Endothelial cell of umbilical vein (primary cell): ENCODE measurements at regions not wholly inside any gene's neighbourhood (a gene's known extent, or its start where the extent isn't known, plus 50 kb on each side); places are given as distances from the start of the nearest gene placed in this dataset.

Experiments used
- BruUV-seq: library from RNA; stranded (reverse); fragments of 400-500 nt; replicated peaks from 2 replicates; lab custom pipeline; 2021; lab: Mats Ljungman, UMichigan
- CTCF ChIA-PET: fragments of 300-600, 350-600 bp; sonication (Branson Sonifier 250); formaldehyde crosslinking; loops from one replicate; lab custom pipeline; 2021; ENCODE audit warnings: antibody characterized with exemption, inconsistent platforms; lab: Charles Lee
- POLR2A ChIA-PET: fragments of 300-600, 350-600 bp; sonication (Branson Sonifier 250); formaldehyde crosslinking; loops from one replicate; lab custom pipeline; 2021; ENCODE audit warnings: antibody characterized with exemption, inconsistent platforms; lab: Charles Lee
- DNase-seq: peaks from one replicate; pipeline ENCODE4 v3.0.0-alpha.2; 2011; ENCODE audit warnings: low read depth, low spot score
- FAIRE-seq: peaks from 2 replicates; lab custom pipeline; 2011; peaks lifted over from hg19 to GRCh38; lab: Jason Lieb, UNC
- H2AFZ ChIP-seq: 2 replicates; pipeline ENCODE4 v1.6.0; 2012; ENCODE audit warnings: low read depth, low read length, control low read depth, inconsistent platforms
- H3K27ac ChIP-seq: 2 replicates; pipeline ENCODE4 v1.5.1; 2011; ENCODE audit warnings: low read depth, mild to moderate bottlenecking, control low read depth, low read length, moderate library complexity; ENCODE audit not compliant: insufficient read depth
- H3K27me3 ChIP-seq, 2 experiments: 2 replicates each; pipeline versions ENCODE4 v1.6.0 to v1.6.1; 2011; ENCODE audit warnings: low read length in 2 of 2, mixed read lengths in 1 of 2; ENCODE audit not compliant: control insufficient read depth in 2 of 2, insufficient read depth in 2 of 2
- H3K36me3 ChIP-seq, 2 experiments: 2 replicates in 1 of 2; 3 replicates in 1 of 2; pipeline ENCODE4 v1.5.1; 2011; ENCODE audit warnings: low read length in 2 of 2, mild to moderate bottlenecking in 1 of 2, moderate library complexity in 1 of 2; ENCODE audit not compliant: control insufficient read depth in 2 of 2, insufficient read depth in 2 of 2; ENCODE audit errors: extremely low read depth in 1 of 2
- H3K4me1 ChIP-seq: 3 replicates; pipeline ENCODE4 v1.5.1; 2011; ENCODE audit warnings: mild to moderate bottlenecking, low read length; ENCODE audit not compliant: control insufficient read depth, insufficient read depth; ENCODE audit errors: extremely low read depth
- H3K4me2 ChIP-seq: 2 replicates; pipeline ENCODE4 v1.6.1; 2011; ENCODE audit warnings: low read length, control low read depth, mixed read lengths; ENCODE audit not compliant: insufficient read depth
- H3K4me3 ChIP-seq, 3 experiments: fragments of 200-600 bp in 1 of 3; sonication (generic), shearing (Covaris generic) in 1 of 3; replicated peaks in 1 of 3; 2 replicates each; pipeline ENCODE4 v1.5.1; 2011 to 2016; ENCODE audit warnings: control low read depth in 3 of 3, low read length in 3 of 3, mild to moderate bottlenecking in 2 of 3, inconsistent platforms in 1 of 3, low read depth in 1 of 3, moderate library complexity in 1 of 3; ENCODE audit not compliant: insufficient read depth in 1 of 3
- H3K79me2 ChIP-seq: 2 replicates; pipeline ENCODE4 v1.6.0; 2012; ENCODE audit warnings: low read length, inconsistent platforms; ENCODE audit not compliant: control insufficient read depth, insufficient read depth
- H3K9ac ChIP-seq: replicated peaks from 2 replicates; pipeline ENCODE3; 2011; ENCODE audit warnings: low read length, control low read depth; ENCODE audit not compliant: insufficient read depth; ENCODE audit errors: extremely low read depth
- H3K9me1 ChIP-seq: replicated peaks from 3 replicates; pipeline ENCODE4 v1.6.0; 2011; ENCODE audit warnings: mild to moderate bottlenecking, low read length; ENCODE audit not compliant: control insufficient read depth, insufficient read depth; ENCODE audit errors: extremely low read depth
- H3K9me3 ChIP-seq: replicated peaks from 2 replicates; pipeline ENCODE4 v1.5.1; 2012; ENCODE audit warnings: low read length, inconsistent platforms; ENCODE audit not compliant: control insufficient read depth, insufficient read depth
- H4K20me1 ChIP-seq: replicated peaks from 2 replicates; pipeline ENCODE3; 2011; ENCODE audit warnings: mild to moderate bottlenecking, low read length; ENCODE audit not compliant: control insufficient read depth, insufficient read depth; ENCODE audit errors: extremely low read depth
- EZH2 ChIP-seq: IDR thresholded peaks from 2 replicates; pipeline ENCODE4 v1.6.1; 2012; ENCODE audit warnings: borderline replicate concordance, low read depth, mild to moderate bottlenecking, moderate library complexity, low read length, inconsistent platforms; ENCODE audit not compliant: severe bottlenecking
- FOS ChIP-seq: IDR thresholded peaks from 2 replicates; pipeline ENCODE4 v1.6.1; 2011; ENCODE audit warnings: mild to moderate bottlenecking, low read length, moderate library complexity, borderline replicate concordance; ENCODE audit not compliant: insufficient read depth
- GATA2 ChIP-seq: IDR thresholded peaks from 2 replicates; pipeline ENCODE4 v1.7.0; 2011; ENCODE audit warnings: low read depth, mild to moderate bottlenecking, moderate library complexity, mixed read lengths, low read length; ENCODE audit not compliant: insufficient read length, insufficient read depth
- JUN ChIP-seq: IDR thresholded peaks from 2 replicates; pipeline ENCODE4 v1.6.1; 2011; ENCODE audit warnings: borderline replicate concordance, low read depth; ENCODE audit not compliant: insufficient read length, insufficient read depth
- MYC ChIP-seq: IDR thresholded peaks from one replicate; pipeline ENCODE4 v1.6.1; 2011; ENCODE audit warnings: mild to moderate bottlenecking, low read depth, low read length
- POLR2A ChIP-seq: IDR thresholded peaks from 2 replicates; pipeline ENCODE4 v1.6.1; 2012; ENCODE audit warnings: low read depth, mild to moderate bottlenecking, control low read depth, low read length
- POLR2AphosphoS5 ChIP-seq: IDR thresholded peaks from 2 replicates; pipeline ENCODE4 v1.6.1; 2012; ENCODE audit warnings: low read depth, mild to moderate bottlenecking, control low read depth, low read length, moderate library complexity; ENCODE audit not compliant: insufficient read depth
- dilution Hi-C: fragments of 300-500 bp; cut with MboI; formaldehyde crosslinking; loops from one replicate; pipeline ENCODE4 v1.15.0; 2019; ENCODE audit warnings: low sequenced_read_pairs; ENCODE audit not compliant: extremely low pct_ligation_motif_present
- intact Hi-C: fragments of 100-400 bp; cut with micrococcal nuclease; formaldehyde crosslinking; loops from one replicate; pipeline ENCODE4 v1.10.0; 2022
- TF ChIP-seq, protein P1 (sequence below): IDR thresholded peaks from 2 replicates; pipeline ENCODE4 v1.6.1; 2011; ENCODE audit not compliant: insufficient read depth, insufficient read length
- TF ChIP-seq, protein P2 (sequence below), 2 donors: IDR thresholded peaks; 1 replicate in 1 of 2; 2 replicates in 1 of 2; pipeline ENCODE4 v1.5.1; 2011; ENCODE audit warnings: low read length in 2 of 2, mild to moderate bottlenecking in 2 of 2, moderate library complexity in 2 of 2, control low read depth in 1 of 2, inconsistent platforms in 1 of 2, low read depth in 1 of 2; ENCODE audit not compliant: insufficient read depth in 1 of 2; ENCODE audit errors: extremely low read depth in 1 of 2

DNA sequence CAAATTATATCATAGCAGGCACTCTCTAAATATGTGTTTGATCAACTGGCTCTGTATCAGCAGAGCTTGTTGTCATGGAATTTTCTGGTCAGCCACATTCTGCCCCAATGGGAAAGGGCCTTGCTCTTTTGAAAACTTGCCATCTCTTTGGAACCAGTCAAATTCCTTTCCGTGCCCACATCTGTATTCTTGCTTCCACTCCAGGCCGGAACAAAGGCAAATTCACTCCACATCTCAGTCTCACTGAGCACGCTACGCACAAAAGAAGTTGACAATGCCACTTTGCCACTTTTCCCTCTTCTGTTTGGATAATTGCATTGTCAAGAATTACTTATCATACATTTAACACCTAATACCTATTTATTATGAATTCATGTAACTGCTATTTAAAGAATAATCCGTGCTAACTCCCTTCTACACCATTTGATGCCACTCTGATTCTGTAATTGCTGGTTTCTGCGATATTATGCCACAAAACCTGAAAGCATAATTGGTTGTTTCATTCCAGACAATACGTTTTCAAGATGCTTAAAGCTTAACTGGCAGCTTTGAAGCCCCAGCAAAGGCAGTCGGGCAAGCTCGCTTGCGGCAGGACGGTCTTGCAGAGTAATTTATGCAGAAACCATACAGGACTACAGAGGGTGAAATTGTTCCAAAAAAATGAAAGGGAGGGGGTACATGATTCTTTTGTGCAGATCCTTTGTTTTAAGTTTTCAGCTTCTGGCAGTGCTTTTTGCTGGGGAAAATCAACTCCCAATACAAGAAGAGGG, 277.7 kb downstream of the MSX2 start:
- H4K20me1 ChIP-seq: no peaks in the 10 kb centered on the region
- no peaks in the 10 kb centered on the region for H3K9me3 ChIP-seq
- H3K4me1 ChIP-seq: no peaks in the 10 kb centered on the region
- H2AFZ ChIP-seq: no peak overlapping the region
- H3K36me3 ChIP-seq: no peaks in the 10 kb centered on the region
- H3K27ac ChIP-seq: no peak overlapping the region
- FAIRE-seq (no peak), DNase-seq (no peak)
- no peaks in the 10 kb centered on the region for H3K9me1 ChIP-seq
- no peak overlapping the region for H3K4me3 ChIP-seq
- no peak overlapping the region for H3K4me2 ChIP-seq
- POLR2A ChIA-PET: no interaction called here
- CTCF ChIA-PET: no interaction called here
- TF ChIP-seq JUN (no peak), FOS (no peak), GATA2 (no peak), MYC (no peak), POLR2A (no peak), EZH2 (no peak), POLR2AphosphoS5 (no peak)
- TF ChIP-seq, protein P1, sequence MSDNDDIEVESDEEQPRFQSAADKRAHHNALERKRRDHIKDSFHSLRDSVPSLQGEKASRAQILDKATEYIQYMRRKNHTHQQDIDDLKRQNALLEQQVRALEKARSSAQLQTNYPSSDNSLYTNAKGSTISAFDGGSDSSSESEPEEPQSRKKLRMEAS: no peak
- TF ChIP-seq, protein P2, sequence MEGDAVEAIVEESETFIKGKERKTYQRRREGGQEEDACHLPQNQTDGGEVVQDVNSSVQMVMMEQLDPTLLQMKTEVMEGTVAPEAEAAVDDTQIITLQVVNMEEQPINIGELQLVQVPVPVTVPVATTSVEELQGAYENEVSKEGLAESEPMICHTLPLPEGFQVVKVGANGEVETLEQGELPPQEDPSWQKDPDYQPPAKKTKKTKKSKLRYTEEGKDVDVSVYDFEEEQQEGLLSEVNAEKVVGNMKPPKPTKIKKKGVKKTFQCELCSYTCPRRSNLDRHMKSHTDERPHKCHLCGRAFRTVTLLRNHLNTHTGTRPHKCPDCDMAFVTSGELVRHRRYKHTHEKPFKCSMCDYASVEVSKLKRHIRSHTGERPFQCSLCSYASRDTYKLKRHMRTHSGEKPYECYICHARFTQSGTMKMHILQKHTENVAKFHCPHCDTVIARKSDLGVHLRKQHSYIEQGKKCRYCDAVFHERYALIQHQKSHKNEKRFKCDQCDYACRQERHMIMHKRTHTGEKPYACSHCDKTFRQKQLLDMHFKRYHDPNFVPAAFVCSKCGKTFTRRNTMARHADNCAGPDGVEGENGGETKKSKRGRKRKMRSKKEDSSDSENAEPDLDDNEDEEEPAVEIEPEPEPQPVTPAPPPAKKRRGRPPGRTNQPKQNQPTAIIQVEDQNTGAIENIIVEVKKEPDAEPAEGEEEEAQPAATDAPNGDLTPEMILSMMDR (IDR thresholded peaks at IDR 0.05; ENCODE audit: extremely low read depth in 1 of 2, insufficient read depth in 1 of 2, low read depth in 1 of 2, low read length in 2 of 2): no peak
- intact Hi-C loops: no loop called here
- H3K79me2 ChIP-seq: no peaks in the 10 kb centered on the region
- BruUV-seq: no TSS peak
- H3K27me3 ChIP-seq: no peaks in the 10 kb centered on the region
- dilution Hi-C loops: no loop called here
- H3K9ac ChIP-seq: no peak overlapping the region
